NT2/D1 (cell line): ENCODE measurements at regions not wholly inside any gene's neighbourhood (a gene's known extent, or its start where the extent isn't known, plus 50 kb on each side); places are given as distances from the start of the nearest gene placed in this dataset.

Experiments
- DNase-seq: peaks from one replicate; pipeline ENCODE4 v3.0.0-alpha.2; 2011; ENCODE audit warnings: low read depth, low spot score
- H3K27me3 ChIP-seq: 2 replicates; pipeline ENCODE4 v1.6.0; 2011; ENCODE audit warnings: mild to moderate bottlenecking; ENCODE audit not compliant: insufficient read length, insufficient read depth
- H3K36me3 ChIP-seq: 2 replicates; pipeline ENCODE4 v1.6.1; 2011; ENCODE audit warnings: mild to moderate bottlenecking, low read length, mixed read lengths; ENCODE audit not compliant: insufficient read depth, insufficient read length
- H3K4me1 ChIP-seq: 2 replicates; pipeline ENCODE4 v1.5.1; 2011; ENCODE audit not compliant: insufficient read depth, insufficient read length
- H3K4me3 ChIP-seq: 2 replicates; pipeline ENCODE4 v1.5.1; 2011; ENCODE audit warnings: low read depth; ENCODE audit not compliant: insufficient read length
- H3K9ac ChIP-seq: 2 replicates; pipeline ENCODE4 v1.6.0; 2011; ENCODE audit warnings: low read depth; ENCODE audit not compliant: insufficient read length
- H3K9me3 ChIP-seq: 2 replicates; pipeline ENCODE4 v1.5.1; 2011; ENCODE audit warnings: mild to moderate bottlenecking, low read length; ENCODE audit not compliant: insufficient read depth
- SUZ12 ChIP-seq: IDR thresholded peaks from 2 replicates; pipeline ENCODE4 v1.6.1; 2011; ENCODE audit not compliant: insufficient read length, insufficient read depth; ENCODE audit errors: extremely low read depth
- YY1 ChIP-seq: IDR thresholded peaks from 2 replicates; pipeline ENCODE4 v1.6.1; 2011; ENCODE audit not compliant: insufficient read length, insufficient read depth
- ZNF274 ChIP-seq: IDR thresholded peaks from 2 replicates; pipeline ENCODE4 v1.6.1; 2011; ENCODE audit warnings: mild to moderate bottlenecking, low read depth, low read length

DNA sequence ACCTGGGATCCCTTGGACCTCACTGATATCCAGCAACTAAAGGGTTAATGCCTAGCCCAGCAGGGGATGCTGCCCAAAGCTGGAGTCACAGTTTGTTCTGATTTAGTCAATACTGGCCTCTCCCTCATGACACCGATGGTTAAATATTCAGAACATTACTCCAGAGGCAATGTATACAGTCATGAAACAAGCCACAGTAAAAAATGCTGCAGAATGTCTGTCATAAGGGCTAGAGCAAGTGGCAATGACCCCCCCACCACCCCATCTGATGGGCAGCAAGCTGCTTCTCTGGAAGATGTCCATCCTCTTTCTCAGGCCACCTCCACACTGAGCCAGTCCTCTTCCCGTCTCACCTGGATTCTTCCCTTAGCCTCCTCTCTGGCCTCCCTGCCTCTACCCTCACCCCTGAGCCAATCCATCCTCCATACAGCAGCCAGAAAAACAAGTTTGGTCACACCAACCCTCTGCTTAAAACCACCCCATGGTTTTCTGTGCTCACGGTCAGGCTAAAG, 99.0 kb upstream of the KCNG1 start:
- Histone ChIP-seq H3K36me3 (no peaks in the 10 kb centered on the region), H3K27me3 (no peaks in the 10 kb centered on the region), H3K4me3 (no peak overlapping the region), H3K9me3 (no peaks in the 10 kb centered on the region), H3K4me1 (peaks cover 11% of the 10 kb centered on the region), H3K9ac (no peak overlapping the region)
- TF ChIP-seq YY1: no peak
- TF ChIP-seq SUZ12: no peak
- no peak for TF ChIP-seq ZNF274
- DNase-seq: no peak

DNA sequence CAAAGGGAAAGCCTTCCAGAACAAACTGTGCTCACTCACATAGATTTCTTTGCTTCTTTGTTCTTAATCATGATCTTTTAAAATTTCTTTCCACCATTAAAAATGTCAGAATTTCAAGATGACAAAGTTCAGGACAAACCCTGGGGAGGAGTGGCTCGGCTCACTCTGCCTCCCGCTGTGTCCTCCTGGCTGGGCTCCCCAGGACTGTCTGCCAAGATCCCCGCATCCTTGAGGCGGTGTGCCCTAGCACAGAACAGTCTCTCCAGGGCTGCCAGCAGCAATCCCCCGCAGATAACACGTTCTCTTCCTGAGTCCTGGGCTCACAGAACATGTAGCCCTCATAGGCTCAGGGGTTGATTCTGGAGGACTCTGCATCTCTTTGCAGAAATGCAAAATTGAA, 98.4 kb upstream of the KCNG1 start:
- no peaks in the 10 kb centered on the region for H3K27me3 ChIP-seq
- TF ChIP-seq YY1: no peak
- no peak for TF ChIP-seq ZNF274
- no peak for TF ChIP-seq SUZ12
- H3K36me3 ChIP-seq: no peaks in the 10 kb centered on the region
- H3K4me1 ChIP-seq: peaks cover 11% of the 10 kb centered on the region
- H3K9ac ChIP-seq: no peak overlapping the region
- H3K4me3 ChIP-seq: no peak overlapping the region
- DNase-seq: no peak
- H3K9me3 ChIP-seq: no peaks in the 10 kb centered on the region

GRCh38 chr20:51120868-51121267, 98.0 kb upstream of the KCNG1 start:
- Histone ChIP-seq H3K4me3 (no peak overlapping the region), H3K9ac (no peak overlapping the region), H3K27me3 (no peaks in the 10 kb centered on the region), H3K4me1 (peaks cover 11% of the 10 kb centered on the region), H3K9me3 (no peaks in the 10 kb centered on the region), H3K36me3 (no peaks in the 10 kb centered on the region)
- no peak for TF ChIP-seq YY1
- TF ChIP-seq ZNF274: no peak
- TF ChIP-seq SUZ12: no peak
- no peak for DNase-seq

DNA sequence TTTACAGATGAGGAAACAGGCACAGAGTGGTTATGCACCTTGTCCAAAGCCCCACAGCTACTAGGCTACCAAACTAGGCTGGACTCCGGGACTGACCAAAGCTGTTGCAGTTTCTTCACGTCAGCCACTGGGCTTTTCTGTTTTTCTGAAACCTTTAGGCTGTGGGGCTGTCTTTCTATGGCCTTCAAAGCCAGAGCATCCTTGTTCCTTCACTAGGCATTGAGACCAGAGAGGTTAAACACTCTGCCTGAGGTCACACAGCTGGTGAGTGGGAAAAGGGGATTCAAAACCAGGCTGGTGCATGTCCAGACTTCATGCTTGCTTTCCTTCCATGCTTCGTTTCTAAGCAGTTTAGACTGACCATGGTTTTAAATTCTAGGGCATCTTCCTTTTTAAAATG, 97.5 kb upstream of the KCNG1 start:
- Histone ChIP-seq H3K27me3 (no peaks in the 10 kb centered on the region), H3K4me1 (peaks cover 11% of the 10 kb centered on the region), H3K9ac (no peak overlapping the region), H3K9me3 (no peaks in the 10 kb centered on the region), H3K36me3 (no peaks in the 10 kb centered on the region), H3K4me3 (no peak overlapping the region)
- DNase-seq: no peak
- TF ChIP-seq SUZ12: no peak
- no peak for TF ChIP-seq ZNF274
- no peak for TF ChIP-seq YY1

- Histone ChIP-seq H3K9ac (no peak overlapping the region), H3K4me1 (peaks cover 11% of the 10 kb centered on the region), H3K36me3 (no peaks in the 10 kb centered on the region), H3K9me3 (no peaks in the 10 kb centered on the region), H3K27me3 (no peaks in the 10 kb centered on the region), H3K4me3 (no peak overlapping the region)
- DNase-seq: no peak
- TF ChIP-seq YY1 (no peak), SUZ12 (no peak), ZNF274 (no peak)
Observed at GRCh38 chr20:51119914-51120313, 97.0 kb upstream of the KCNG1 start.

GRCh38 chr20:51118985-51119527, 96.1 kb upstream of the KCNG1 start:
- Histone ChIP-seq H3K4me3 (no peak overlapping the region), H3K27me3 (no peaks in the 10 kb centered on the region), H3K9me3 (no peaks in the 10 kb centered on the region), H3K4me1 (peaks cover 11% of the 10 kb centered on the region), H3K9ac (no peak overlapping the region), H3K36me3 (no peaks in the 10 kb centered on the region)
- no peak for TF ChIP-seq SUZ12
- no peak for TF ChIP-seq YY1
- TF ChIP-seq ZNF274: no peak
- no peak for DNase-seq

- H3K36me3 ChIP-seq: no peaks in the 10 kb centered on the region
- no peaks in the 10 kb centered on the region for H3K9me3 ChIP-seq
- no peak overlapping the region for H3K4me3 ChIP-seq
- H3K27me3 ChIP-seq: no peaks in the 10 kb centered on the region
- no peak overlapping the region for H3K9ac ChIP-seq
- DNase-seq: no peak
- TF ChIP-seq YY1 (no peak), SUZ12 (no peak), ZNF274 (no peak)
- H3K4me1 ChIP-seq: peaks cover 11% of the 10 kb centered on the region
Observed at GRCh38 chr20:51118216-51118615, 95.3 kb upstream of the KCNG1 start.
